ENCODE measurements at regions not wholly inside any gene's neighbourhood (a gene's known extent, or its start where the extent isn't known, plus 50 kb on each side); places are given as distances from the start of the nearest gene placed in this dataset.

DNA sequence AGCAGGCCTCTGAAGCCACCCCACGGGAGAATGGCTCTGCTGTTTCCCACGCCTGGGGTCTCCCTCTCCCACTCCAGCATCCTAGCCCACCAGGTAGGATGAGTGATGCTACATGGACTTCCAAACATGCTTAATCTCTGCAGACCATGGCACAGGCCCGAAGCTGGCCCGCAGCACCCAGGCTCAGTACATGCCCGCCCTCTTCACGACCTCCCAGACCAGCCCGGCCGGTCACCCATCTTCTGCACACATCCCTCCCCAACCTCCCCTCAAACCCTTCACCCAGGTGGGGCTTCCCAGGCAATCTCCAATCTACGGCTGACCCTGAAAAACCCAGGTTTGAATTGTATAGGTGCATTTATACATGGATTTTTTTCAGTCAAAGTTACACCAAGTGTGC, 264.0 kb downstream of the TJP1 start:
- TF ChIP-seq ZNF565 (CRISPR knock-in tag; conservative IDR thresholded peaks at IDR 0.05; ENCODE audit: low read depth) (no peak), TSHZ2 (CRISPR knock-in tag; IDR thresholded peaks at IDR 0.05) (no peak)

All from SK-N-SH treated with all-trans-retinoic acid at 6 μM for 48 hours (cell line).